Stimulated activated effector memory CD8-positive, alpha-beta T cell treated with anti-CD3 and anti-CD28 coated beads, Interleukin-12 subunit alpha, Interleukin-12 subunit beta, amount 100 ng/mL, for 72 hours (primary cell): ENCODE measurements at regions not wholly inside any gene's neighbourhood (a gene's known extent, or its start where the extent isn't known, plus 50 kb on each side); places are given as distances from the start of the nearest gene placed in this dataset.
"Not testable (repeated sequence)": the region's sequence is repeated elsewhere in the genome, so short reads cannot be mapped to it uniquely, and the experiment has no call there.

Source experiments
- ATAC-seq: fragments of 150-1000 bp; cut with Tn5 transposase; 2 replicates; pipeline ENCODE4 v1.10.0; 2021
- DNase-seq, 2 donors: peaks; one replicate each; pipeline ENCODE4 v3.0.0; 2021 to 2022; ENCODE audit warnings: low spot score in 2 of 2
- H3K27ac Mint-ChIP-seq: one replicate; pipeline ENCODE4 v1.8.0; 2022; ENCODE audit warnings: mild to moderate bottlenecking, mixed read lengths
- H3K36me3 Mint-ChIP-seq: one replicate; pipeline ENCODE4 v1.8.0; 2022; ENCODE audit warnings: mild to moderate bottlenecking, mixed read lengths
- H3K4me1 Mint-ChIP-seq: one replicate; pipeline ENCODE4 v1.8.0; 2022; ENCODE audit warnings: mixed read lengths
- H3K4me3 Mint-ChIP-seq: one replicate; pipeline ENCODE4 v1.8.0; 2022; ENCODE audit warnings: mild to moderate bottlenecking, mixed read lengths
- H3K9me3 Mint-ChIP-seq: one replicate; pipeline ENCODE4 v1.8.0; 2022; ENCODE audit warnings: mixed read lengths

GRCh38 chr2:110344405-110345035 lies 128.1 kb downstream of the LIMS4 start:
- H3K36me3 Mint-ChIP-seq, H3K4me1 Mint-ChIP-seq: not testable (repeated sequence)
- ATAC-seq: peak; percentile 4

GRCh38 chr2:110342077-110342476 lies 129.7 kb upstream of the MTLN start:
- not testable (repeated sequence) for H3K9me3 Mint-ChIP-seq, H3K36me3 Mint-ChIP-seq, H3K4me1 Mint-ChIP-seq, ATAC-seq, DNase-seq, H3K4me3 Mint-ChIP-seq, H3K27ac Mint-ChIP-seq

More at GRCh38 chr2:110344405-110345035, 128.1 kb downstream of the LIMS4 start:
- not testable (repeated sequence) for H3K27ac Mint-ChIP-seq, H3K4me3 Mint-ChIP-seq, DNase-seq, H3K9me3 Mint-ChIP-seq

- DNase-seq, H3K4me3 Mint-ChIP-seq, H3K9me3 Mint-ChIP-seq, H3K27ac Mint-ChIP-seq, H3K4me1 Mint-ChIP-seq, ATAC-seq, H3K36me3 Mint-ChIP-seq: not testable (repeated sequence)
Observed at GRCh38 chr2:110339126-110339525, 126.8 kb upstream of the MTLN start.

GRCh38 chr2:110338277-110339003 lies 126.1 kb upstream of the MTLN start:
- H3K4me1 Mint-ChIP-seq, H3K36me3 Mint-ChIP-seq, H3K27ac Mint-ChIP-seq, H3K4me3 Mint-ChIP-seq, DNase-seq, H3K9me3 Mint-ChIP-seq: not testable (repeated sequence)
- ATAC-seq: peak; percentile 4

DNA sequence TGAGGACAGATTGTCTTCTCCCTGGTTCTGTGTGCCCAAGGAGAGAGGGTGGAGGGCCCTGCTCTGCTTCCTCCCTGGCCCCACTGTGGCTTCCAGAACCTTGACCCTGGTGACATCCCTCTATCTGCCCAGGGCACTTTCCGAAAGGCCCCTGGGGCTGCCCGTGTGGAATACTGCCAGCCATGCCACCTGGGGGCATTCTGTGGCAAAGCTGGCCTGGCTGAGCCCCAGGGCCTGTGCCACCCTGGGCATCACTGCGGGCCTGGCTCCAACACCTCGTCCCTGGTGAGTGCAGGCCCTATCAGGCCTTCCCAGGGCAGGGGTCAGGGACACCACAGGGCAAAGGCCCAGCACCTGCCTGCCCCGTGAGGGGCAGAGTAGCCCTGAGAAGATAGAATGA lies 123.7 kb upstream of the MTLN start:
- H3K36me3 Mint-ChIP-seq, DNase-seq, H3K27ac Mint-ChIP-seq, H3K9me3 Mint-ChIP-seq, H3K4me3 Mint-ChIP-seq, ATAC-seq, H3K4me1 Mint-ChIP-seq: not testable (repeated sequence)

- peak in 1 of 2 donors; percentile 17 for DNase-seq
- H3K36me3 Mint-ChIP-seq, ATAC-seq, H3K27ac Mint-ChIP-seq, H3K4me1 Mint-ChIP-seq, H3K9me3 Mint-ChIP-seq, H3K4me3 Mint-ChIP-seq: not testable (repeated sequence)
Observed at GRCh38 chr2:110335415-110336049, 123.2 kb upstream of the MTLN start.

DNA sequence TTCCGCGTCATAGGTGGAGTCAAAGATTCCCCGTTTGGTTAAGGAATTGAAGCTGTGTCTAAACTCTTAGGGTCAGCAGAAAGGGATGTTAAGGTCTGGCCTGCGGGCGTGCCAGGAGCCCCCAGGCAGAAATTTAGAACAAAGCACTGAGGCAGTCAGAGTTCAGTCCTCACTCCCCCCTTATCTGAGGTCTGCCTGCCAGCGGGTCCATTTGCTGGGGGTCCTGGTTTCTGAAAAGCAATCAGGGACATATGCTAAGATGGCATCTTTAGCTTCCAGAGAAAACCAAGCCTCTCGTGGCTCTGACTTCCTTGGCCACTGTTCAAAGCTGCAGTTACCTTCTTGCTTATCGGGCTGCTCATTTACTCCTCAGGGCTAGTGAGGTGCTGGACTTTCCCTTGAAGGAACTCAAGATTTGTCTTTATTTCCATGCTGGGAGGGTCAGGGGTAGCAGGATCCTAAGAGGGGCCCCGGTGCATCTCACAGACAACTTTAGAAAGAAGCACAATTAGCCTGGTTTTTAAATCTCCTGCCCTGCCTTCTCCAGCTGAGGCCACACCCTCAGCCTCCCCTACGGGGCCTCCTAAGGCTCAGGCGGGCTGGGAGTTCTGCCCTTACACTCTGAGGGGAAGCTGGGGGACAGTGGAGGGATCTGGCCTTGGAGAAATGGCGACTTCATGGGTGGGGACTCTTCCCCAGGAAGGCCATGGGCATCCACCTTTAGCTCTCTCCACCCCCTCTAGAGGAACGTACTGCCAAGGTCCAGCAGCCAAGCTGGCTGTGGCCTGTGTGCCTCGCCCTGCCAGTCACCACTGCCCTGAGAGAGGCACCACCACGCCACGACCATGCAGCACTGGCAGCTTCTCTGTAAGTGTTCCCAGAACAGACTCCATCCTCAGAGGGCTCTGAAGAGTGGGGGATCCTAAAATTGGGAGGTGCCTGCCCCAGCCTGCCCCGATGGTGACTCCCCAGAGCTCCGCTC lies 121.1 kb upstream of the MTLN start:
- DNase-seq: peak in 1 of 2 donors; percentile 12
- not testable (repeated sequence) for H3K4me3 Mint-ChIP-seq, H3K36me3 Mint-ChIP-seq, H3K4me1 Mint-ChIP-seq, ATAC-seq, H3K9me3 Mint-ChIP-seq, H3K27ac Mint-ChIP-seq

DNA sequence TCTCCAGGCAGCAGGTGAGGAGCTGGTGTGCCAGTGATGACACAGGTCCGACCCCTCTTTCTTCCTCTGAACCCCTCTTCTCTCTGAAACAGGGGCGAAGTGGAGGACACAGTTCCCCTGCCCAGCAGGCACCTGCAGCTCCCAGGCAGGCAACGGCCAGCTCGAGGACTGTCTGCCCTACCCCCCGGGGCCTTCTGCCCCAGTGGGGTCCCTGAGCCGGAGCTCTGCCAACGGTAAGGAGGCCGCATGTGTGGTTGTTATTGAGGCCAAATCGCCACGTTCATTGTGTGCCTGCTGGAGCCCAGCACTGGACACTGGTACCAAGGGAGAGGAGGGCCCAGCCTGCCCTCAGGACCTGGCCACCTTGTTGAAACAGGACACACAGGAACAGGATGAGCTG lies 119.3 kb upstream of the MTLN start:
- DNase-seq, H3K4me3 Mint-ChIP-seq, H3K9me3 Mint-ChIP-seq, ATAC-seq, H3K27ac Mint-ChIP-seq, H3K4me1 Mint-ChIP-seq, H3K36me3 Mint-ChIP-seq: not testable (repeated sequence)

- not testable (repeated sequence) for H3K9me3 Mint-ChIP-seq, H3K4me1 Mint-ChIP-seq, H3K27ac Mint-ChIP-seq, H3K4me3 Mint-ChIP-seq, H3K36me3 Mint-ChIP-seq, ATAC-seq
- peak in 1 of 2 donors; percentile 18 for DNase-seq
Observed at GRCh38 chr2:110329760-110330159, 117.4 kb upstream of the MTLN start.

DNA sequence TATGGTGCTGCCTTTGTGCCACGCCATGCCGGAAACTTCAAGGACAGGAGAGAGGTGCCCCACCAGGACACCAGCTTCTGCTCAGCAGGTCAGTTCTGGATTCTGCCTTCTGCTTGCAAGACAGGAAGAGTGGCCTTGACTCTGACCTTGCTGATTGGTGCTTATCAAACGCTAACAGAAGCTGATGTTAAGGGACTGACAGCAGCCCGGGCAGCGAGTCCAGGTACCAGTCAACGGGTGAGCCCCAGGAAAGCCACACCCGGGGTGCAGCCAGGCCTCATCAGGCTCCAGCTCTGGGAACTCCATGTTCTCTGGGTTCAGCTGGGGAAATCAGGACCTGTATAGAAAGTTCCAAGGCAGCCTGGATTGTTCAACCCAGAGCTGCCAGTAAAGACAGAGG lies 116.8 kb upstream of the MTLN start:
- ATAC-seq, H3K4me1 Mint-ChIP-seq, H3K27ac Mint-ChIP-seq, H3K36me3 Mint-ChIP-seq, H3K4me3 Mint-ChIP-seq, DNase-seq, H3K9me3 Mint-ChIP-seq: not testable (repeated sequence)

GRCh38 chr2:110328677-110329076 lies 116.3 kb upstream of the MTLN start:
- not testable (repeated sequence) for H3K4me1 Mint-ChIP-seq, H3K9me3 Mint-ChIP-seq, H3K36me3 Mint-ChIP-seq, H3K4me3 Mint-ChIP-seq, H3K27ac Mint-ChIP-seq
- ATAC-seq (peak; percentile 31), DNase-seq (peak in 1 of 2 donors; percentile 36)

- not testable (repeated sequence) for H3K4me1 Mint-ChIP-seq, DNase-seq, ATAC-seq, H3K4me3 Mint-ChIP-seq, H3K36me3 Mint-ChIP-seq, H3K27ac Mint-ChIP-seq, H3K9me3 Mint-ChIP-seq
Observed at GRCh38 chr2:110323832-110324231, 111.5 kb upstream of the MTLN start.

- H3K27ac Mint-ChIP-seq, H3K36me3 Mint-ChIP-seq, H3K4me3 Mint-ChIP-seq, ATAC-seq, DNase-seq, H3K9me3 Mint-ChIP-seq, H3K4me1 Mint-ChIP-seq: not testable (repeated sequence)
Observed at GRCh38 chr2:110322535-110322934, 110.2 kb upstream of the MTLN start.

GRCh38 chr2:110320834-110321563 lies 108.7 kb upstream of the MTLN start:
- not testable (repeated sequence) for H3K4me3 Mint-ChIP-seq, H3K36me3 Mint-ChIP-seq, ATAC-seq, H3K4me1 Mint-ChIP-seq, H3K27ac Mint-ChIP-seq, H3K9me3 Mint-ChIP-seq, DNase-seq
